Mammary epithelial cell (primary cell): ENCODE measurements at regions not wholly inside any gene's neighbourhood (a gene's known extent, or its start where the extent isn't known, plus 50 kb on each side); places are given as distances from the start of the nearest gene placed in this dataset.

Experiments used
- EZH2 ChIP-seq: IDR thresholded peaks from 2 replicates; pipeline ENCODE4 v1.6.1; 2012; ENCODE audit warnings: low read length, inconsistent platforms, borderline replicate concordance
- TF ChIP-seq, protein P1 (sequence below), 2 donors: IDR thresholded peaks in 1 of 2; conservative IDR thresholded peaks in 1 of 2; 2 replicates each; pipeline ENCODE4 v1.5.1; 2011 to 2012; ENCODE audit warnings: inconsistent platforms in 2 of 2, low read length in 2 of 2, mild to moderate bottlenecking in 2 of 2, control low read depth in 1 of 2, low read depth in 1 of 2; ENCODE audit not compliant: insufficient read depth in 1 of 2; ENCODE audit errors: extremely low read depth in 1 of 2

DNA sequence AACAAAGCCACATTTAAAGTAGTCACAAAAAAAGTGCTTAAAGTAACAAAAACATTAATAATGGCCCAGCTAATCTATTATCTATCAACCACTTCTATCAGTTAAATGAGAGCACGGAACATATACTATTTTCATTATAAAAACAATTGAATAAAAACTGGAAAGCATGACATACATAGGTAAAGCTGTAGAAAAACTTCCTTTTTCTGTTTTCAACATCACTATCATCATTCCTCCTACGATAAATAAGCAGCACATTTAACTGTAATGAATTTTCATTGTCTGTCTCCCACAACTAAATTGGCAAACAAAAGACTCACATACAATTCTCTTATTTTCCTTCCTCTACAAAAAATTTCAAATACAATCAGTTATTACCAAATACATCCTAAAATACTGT, 96.4 kb upstream of the DPH5 start:
- TF ChIP-seq, protein P1, sequence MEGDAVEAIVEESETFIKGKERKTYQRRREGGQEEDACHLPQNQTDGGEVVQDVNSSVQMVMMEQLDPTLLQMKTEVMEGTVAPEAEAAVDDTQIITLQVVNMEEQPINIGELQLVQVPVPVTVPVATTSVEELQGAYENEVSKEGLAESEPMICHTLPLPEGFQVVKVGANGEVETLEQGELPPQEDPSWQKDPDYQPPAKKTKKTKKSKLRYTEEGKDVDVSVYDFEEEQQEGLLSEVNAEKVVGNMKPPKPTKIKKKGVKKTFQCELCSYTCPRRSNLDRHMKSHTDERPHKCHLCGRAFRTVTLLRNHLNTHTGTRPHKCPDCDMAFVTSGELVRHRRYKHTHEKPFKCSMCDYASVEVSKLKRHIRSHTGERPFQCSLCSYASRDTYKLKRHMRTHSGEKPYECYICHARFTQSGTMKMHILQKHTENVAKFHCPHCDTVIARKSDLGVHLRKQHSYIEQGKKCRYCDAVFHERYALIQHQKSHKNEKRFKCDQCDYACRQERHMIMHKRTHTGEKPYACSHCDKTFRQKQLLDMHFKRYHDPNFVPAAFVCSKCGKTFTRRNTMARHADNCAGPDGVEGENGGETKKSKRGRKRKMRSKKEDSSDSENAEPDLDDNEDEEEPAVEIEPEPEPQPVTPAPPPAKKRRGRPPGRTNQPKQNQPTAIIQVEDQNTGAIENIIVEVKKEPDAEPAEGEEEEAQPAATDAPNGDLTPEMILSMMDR (conservative IDR thresholded peaks at IDR 0.05 in 1 of 2, IDR thresholded peaks at IDR 0.05 in 1 of 2; ENCODE audit: extremely low read depth in 1 of 2, insufficient read depth in 1 of 2, low read depth in 1 of 2, low read length in 2 of 2): no peak
- no peak for TF ChIP-seq EZH2
